Panc1 (cell line): ENCODE measurements at regions not wholly inside any gene's neighbourhood (a gene's known extent, or its start where the extent isn't known, plus 50 kb on each side); places are given as distances from the start of the nearest gene placed in this dataset.

Source experiments
- ATAC-seq: fragments of 200-7000 bp; cut with Tn5 transposase; 2 replicates; pipeline ENCODE4 v1.9.1; 2020; ENCODE audit warnings: mild to moderate bottlenecking, moderate library complexity
- BruUV-seq: library from RNA; stranded (reverse); fragments of 400-500 nt; replicated peaks from 2 replicates; lab custom pipeline; 2021; lab: Mats Ljungman, UMichigan
- CTCF ChIA-PET: fragments of 300-600 bp; sonication (Branson Sonifier 250); formaldehyde crosslinking; loops from one replicate; lab custom pipeline; 2022; ENCODE audit warnings: antibody characterized with exemption; lab: Charles Lee
- POLR2A ChIA-PET: fragments of 300-600 bp; sonication (Branson Sonifier 250); formaldehyde crosslinking; loops from one replicate; lab custom pipeline; 2022; ENCODE audit warnings: antibody characterized with exemption; lab: Charles Lee
- DNase-seq: peaks from one replicate; pipeline ENCODE4 v3.0.0-alpha.2; 2010; ENCODE audit warnings: low read depth, low spot score
- H3K27ac ChIP-seq: 2 replicates; pipeline ENCODE4 v1.5.1; 2011; ENCODE audit warnings: mild to moderate bottlenecking, low read length, inconsistent platforms
- H3K27me3 ChIP-seq: fragments of 200-500 bp; sonication (Bioruptor generic); 2 replicates; pipeline ENCODE4 v1.6.0; 2014; ENCODE audit warnings: low read length, inconsistent platforms; ENCODE audit not compliant: control insufficient read depth, insufficient read depth
- H3K36me3 ChIP-seq: fragments of 200-500 bp; sonication (Bioruptor generic); 2 replicates; pipeline ENCODE4 v1.5.1; 2014; ENCODE audit warnings: inconsistent platforms, mild to moderate bottlenecking, low read length, moderate library complexity; ENCODE audit not compliant: control insufficient read depth, insufficient read depth
- H3K4me1 ChIP-seq: 2 replicates; pipeline ENCODE4 v1.5.1; 2011; ENCODE audit warnings: inconsistent platforms, mild to moderate bottlenecking, low read length, moderate library complexity; ENCODE audit not compliant: control insufficient read depth, insufficient read depth
- H3K4me3 ChIP-seq, 2 experiments: 2 replicates each; pipeline ENCODE4 v1.5.1; 2011 to 2012; ENCODE audit warnings: low read depth in 2 of 2, low read length in 2 of 2, mild to moderate bottlenecking in 2 of 2, inconsistent platforms in 1 of 2, moderate library complexity in 1 of 2
- H3K9me3 ChIP-seq: fragments of 200-500 bp; sonication (Bioruptor generic); 2 replicates; pipeline ENCODE4 v1.5.1; 2014; ENCODE audit warnings: low read depth, mild to moderate bottlenecking, inconsistent platforms, low read length, moderate library complexity; ENCODE audit not compliant: control insufficient read depth, insufficient read depth
- POLR2AphosphoS5 ChIP-seq: IDR thresholded peaks from 2 replicates; pipeline ENCODE4 v1.6.1; 2012; ENCODE audit warnings: mild to moderate bottlenecking, low read depth, low read length, moderate library complexity
- SIN3A ChIP-seq: IDR thresholded peaks from 2 replicates; pipeline ENCODE4 v1.6.1; 2012; ENCODE audit warnings: low read depth, mild to moderate bottlenecking, low read length, moderate library complexity, borderline replicate concordance; ENCODE audit not compliant: insufficient read depth
- TCF7L2 ChIP-seq: IDR thresholded peaks from 2 replicates; pipeline ENCODE4 v1.6.1; 2011; ENCODE audit warnings: mild to moderate bottlenecking, low read depth, low read length, inconsistent platforms
- in situ Hi-C: cut with HindIII; loops from 2 replicates; pipeline ENCODE4 v1.10.0; 2016; ENCODE audit warnings: low sequenced_read_pairs, low pct_unique_long_range_greater_than_20kb
- intact Hi-C: fragments of 100-400 bp; cut with micrococcal nuclease; formaldehyde crosslinking; loops from one replicate; pipeline ENCODE4 v1.10.0; 2022; ENCODE audit not compliant: unreplicated experiment
- TF ChIP-seq, protein P1 (sequence below): fragments of 450-650 bp; IDR thresholded peaks from 2 replicates; pipeline ENCODE4 v1.5.1; 2017; ENCODE audit warnings: mild to moderate bottlenecking
- TF ChIP-seq, protein P2 (sequence below), 2 experiments: IDR thresholded peaks; 2 replicates each; pipeline ENCODE4 v1.6.1; 2011 to 2012; ENCODE audit warnings: low read depth in 2 of 2, control low read depth in 1 of 2, low read length in 1 of 2, mild to moderate bottlenecking in 1 of 2, moderate library complexity in 1 of 2; ENCODE audit not compliant: insufficient read depth in 1 of 2

DNA sequence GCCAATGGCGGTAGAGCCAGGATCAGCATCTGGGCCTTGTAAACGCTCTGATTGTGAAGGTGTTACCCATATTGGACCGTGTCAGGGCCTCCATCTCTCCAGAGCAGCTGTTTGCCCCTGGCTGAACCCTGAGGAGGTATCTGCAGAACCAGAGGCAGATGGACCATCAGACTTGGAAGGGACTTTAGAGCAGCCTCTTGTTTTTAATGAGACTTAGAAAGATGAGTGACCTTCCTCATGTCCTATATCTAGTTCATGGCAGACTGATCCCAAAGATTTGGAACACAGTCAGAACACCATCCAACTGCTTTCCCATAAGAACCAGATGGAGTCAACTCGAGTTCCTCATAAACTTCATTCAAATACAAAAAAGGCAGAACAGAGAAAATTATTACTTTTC, 135.1 kb upstream of the MSX1 start:
- in situ Hi-C loops (no loop called here), intact Hi-C loops (no loop called here)
- TF ChIP-seq SIN3A = no peak
- POLR2A ChIA-PET = no interaction called here
- ATAC-seq = no peak
- no peak for DNase-seq
- H3K36me3 ChIP-seq = no peaks in the 10 kb centered on the region
- H3K27ac ChIP-seq = no peak overlapping the region
- H3K27me3 ChIP-seq = no peaks in the 10 kb centered on the region; the same call in 1 of the 2 replicates
- no TSS peak for BruUV-seq
- no peaks in the 10 kb centered on the region for H3K4me1 ChIP-seq
- CTCF ChIA-PET = no interaction called here
- no peak overlapping the region for H3K4me3 ChIP-seq
- H3K9me3 ChIP-seq = no peaks in the 10 kb centered on the region

DNA sequence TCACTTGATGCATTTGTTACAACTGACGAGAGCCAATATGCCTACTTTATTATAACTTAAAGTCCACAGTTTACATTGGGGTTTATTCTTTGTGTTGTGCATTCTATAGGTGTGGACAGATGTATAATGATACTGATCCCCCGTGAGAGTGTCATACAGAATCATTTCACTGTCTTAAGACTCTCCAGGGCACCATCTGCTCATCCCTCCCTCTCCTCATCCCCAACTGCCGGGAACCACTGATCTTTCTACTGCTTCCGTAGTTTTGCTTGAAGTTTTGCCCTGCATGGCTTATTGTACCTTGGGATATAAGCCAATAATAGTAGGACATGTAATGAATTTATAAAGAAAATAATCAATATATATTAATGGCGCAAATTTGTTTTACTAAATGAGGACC, 137.8 kb upstream of the MSX1 start:
- ChIA-PET CTCF (no interaction called here), POLR2A (no interaction called here)
- DNase-seq (no peak), ATAC-seq (no peak)
- BruUV-seq = no TSS peak
- in situ Hi-C loops = no loop called here
- Histone ChIP-seq H3K9me3 (no peaks in the 10 kb centered on the region), H3K36me3 (no peaks in the 10 kb centered on the region), H3K27me3 (no peaks in the 10 kb centered on the region; the same call in 1 of the 2 replicates), H3K4me1 (no peaks in the 10 kb centered on the region), H3K27ac (no peak overlapping the region), H3K4me3 (no peak overlapping the region)
- intact Hi-C loops = no loop called here
- TF ChIP-seq SIN3A = no peak
- TF ChIP-seq, protein P1, sequence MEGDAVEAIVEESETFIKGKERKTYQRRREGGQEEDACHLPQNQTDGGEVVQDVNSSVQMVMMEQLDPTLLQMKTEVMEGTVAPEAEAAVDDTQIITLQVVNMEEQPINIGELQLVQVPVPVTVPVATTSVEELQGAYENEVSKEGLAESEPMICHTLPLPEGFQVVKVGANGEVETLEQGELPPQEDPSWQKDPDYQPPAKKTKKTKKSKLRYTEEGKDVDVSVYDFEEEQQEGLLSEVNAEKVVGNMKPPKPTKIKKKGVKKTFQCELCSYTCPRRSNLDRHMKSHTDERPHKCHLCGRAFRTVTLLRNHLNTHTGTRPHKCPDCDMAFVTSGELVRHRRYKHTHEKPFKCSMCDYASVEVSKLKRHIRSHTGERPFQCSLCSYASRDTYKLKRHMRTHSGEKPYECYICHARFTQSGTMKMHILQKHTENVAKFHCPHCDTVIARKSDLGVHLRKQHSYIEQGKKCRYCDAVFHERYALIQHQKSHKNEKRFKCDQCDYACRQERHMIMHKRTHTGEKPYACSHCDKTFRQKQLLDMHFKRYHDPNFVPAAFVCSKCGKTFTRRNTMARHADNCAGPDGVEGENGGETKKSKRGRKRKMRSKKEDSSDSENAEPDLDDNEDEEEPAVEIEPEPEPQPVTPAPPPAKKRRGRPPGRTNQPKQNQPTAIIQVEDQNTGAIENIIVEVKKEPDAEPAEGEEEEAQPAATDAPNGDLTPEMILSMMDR = no peak
- no peak for TF ChIP-seq TCF7L2
- TF ChIP-seq, protein P2, sequence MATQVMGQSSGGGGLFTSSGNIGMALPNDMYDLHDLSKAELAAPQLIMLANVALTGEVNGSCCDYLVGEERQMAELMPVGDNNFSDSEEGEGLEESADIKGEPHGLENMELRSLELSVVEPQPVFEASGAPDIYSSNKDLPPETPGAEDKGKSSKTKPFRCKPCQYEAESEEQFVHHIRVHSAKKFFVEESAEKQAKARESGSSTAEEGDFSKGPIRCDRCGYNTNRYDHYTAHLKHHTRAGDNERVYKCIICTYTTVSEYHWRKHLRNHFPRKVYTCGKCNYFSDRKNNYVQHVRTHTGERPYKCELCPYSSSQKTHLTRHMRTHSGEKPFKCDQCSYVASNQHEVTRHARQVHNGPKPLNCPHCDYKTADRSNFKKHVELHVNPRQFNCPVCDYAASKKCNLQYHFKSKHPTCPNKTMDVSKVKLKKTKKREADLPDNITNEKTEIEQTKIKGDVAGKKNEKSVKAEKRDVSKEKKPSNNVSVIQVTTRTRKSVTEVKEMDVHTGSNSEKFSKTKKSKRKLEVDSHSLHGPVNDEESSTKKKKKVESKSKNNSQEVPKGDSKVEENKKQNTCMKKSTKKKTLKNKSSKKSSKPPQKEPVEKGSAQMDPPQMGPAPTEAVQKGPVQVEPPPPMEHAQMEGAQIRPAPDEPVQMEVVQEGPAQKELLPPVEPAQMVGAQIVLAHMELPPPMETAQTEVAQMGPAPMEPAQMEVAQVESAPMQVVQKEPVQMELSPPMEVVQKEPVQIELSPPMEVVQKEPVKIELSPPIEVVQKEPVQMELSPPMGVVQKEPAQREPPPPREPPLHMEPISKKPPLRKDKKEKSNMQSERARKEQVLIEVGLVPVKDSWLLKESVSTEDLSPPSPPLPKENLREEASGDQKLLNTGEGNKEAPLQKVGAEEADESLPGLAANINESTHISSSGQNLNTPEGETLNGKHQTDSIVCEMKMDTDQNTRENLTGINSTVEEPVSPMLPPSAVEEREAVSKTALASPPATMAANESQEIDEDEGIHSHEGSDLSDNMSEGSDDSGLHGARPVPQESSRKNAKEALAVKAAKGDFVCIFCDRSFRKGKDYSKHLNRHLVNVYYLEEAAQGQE (IDR thresholded peaks at IDR 0.05; ENCODE audit: insufficient read depth in 1 of 2, low read depth in 2 of 2, low read length in 1 of 2) = no peak
- TF ChIP-seq POLR2AphosphoS5 = no peak

DNA sequence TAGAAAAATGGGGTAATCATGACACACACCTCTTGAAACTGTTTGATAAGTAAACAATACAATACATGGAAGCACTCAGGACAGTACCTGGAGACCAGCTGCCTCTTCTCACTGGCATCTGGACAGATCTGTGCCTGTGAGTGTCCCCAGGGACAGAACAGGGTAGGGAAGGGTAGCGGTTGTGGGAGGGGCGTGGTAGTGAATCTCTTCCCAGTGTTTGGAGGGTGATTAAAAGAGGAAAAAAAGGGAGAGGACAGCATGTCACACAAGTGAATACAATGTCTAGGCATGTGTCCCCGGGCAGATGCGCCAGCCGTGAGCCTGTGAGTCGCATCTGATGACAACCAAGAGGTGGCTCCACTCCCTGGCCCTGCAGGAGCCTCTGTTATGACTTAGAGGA, 138.8 kb upstream of the MSX1 start:
- ATAC-seq (no peak), DNase-seq (no peak)
- H3K27ac ChIP-seq = no peak overlapping the region
- CTCF ChIA-PET = no interaction called here
- no peaks in the 10 kb centered on the region for H3K4me1 ChIP-seq
- H3K27me3 ChIP-seq = no peaks in the 10 kb centered on the region; the same call in 1 of the 2 replicates
- H3K9me3 ChIP-seq = no peaks in the 10 kb centered on the region
- TF ChIP-seq, protein P2 (IDR thresholded peaks at IDR 0.05; ENCODE audit: insufficient read depth in 1 of 2, low read depth in 2 of 2, low read length in 1 of 2) = no peak
- TF ChIP-seq POLR2AphosphoS5 (no peak), SIN3A (no peak), TCF7L2 (no peak)
- TF ChIP-seq, protein P1 = no peak
- no TSS peak for BruUV-seq
- H3K36me3 ChIP-seq = no peaks in the 10 kb centered on the region
- no peak overlapping the region for H3K4me3 ChIP-seq
- POLR2A ChIA-PET = no interaction called here
- intact Hi-C loops = no loop called here
- in situ Hi-C loops = no loop called here
